Kidney glomerular epithelial cell (primary cell): ENCODE measurements at regions not wholly inside any gene's neighbourhood (a gene's known extent, or its start where the extent isn't known, plus 50 kb on each side); places are given as distances from the start of the nearest gene placed in this dataset.
"Not testable (repeated sequence)": the region's sequence is repeated elsewhere in the genome, so short reads cannot be mapped to it uniquely, and the experiment has no call there.

Source experiments
- DNase-seq: peaks from one replicate; lab custom pipeline; 2025; lab: John Stamatoyannopoulos, UW

DNA sequence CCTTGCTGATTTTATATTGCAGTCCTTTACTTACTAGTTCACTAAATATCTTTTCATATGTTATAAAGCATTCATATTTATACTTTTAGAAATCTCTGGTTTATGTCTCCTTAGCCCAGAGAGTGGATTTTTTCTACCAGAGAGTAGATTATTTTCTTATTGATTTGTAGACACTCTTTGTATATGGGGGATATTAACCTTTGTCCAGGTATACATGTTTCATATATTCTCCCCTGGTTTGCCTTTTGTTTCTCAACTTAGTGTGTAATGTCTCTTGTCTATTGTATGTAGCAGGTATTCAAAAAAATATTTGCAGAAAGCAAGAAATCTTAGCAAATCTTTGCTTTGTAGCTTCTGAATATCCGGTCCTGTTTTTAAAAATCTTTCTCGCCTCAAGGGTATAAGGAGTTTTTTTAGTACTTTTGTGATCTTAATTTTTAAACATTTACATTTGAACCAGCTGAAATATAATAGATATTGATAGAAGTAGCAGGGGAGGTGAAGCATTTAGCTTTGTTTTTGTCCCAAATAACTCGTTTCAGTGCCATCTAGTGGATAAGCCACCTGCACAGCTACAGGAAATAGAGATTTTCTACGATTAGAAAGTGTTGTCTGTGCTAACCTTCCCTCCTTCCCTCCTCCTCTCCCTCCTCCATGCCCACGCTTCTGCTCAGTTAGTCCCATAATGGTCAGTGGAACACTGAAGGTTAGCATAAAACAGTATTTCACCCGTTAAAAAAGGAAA, 97.0 kb downstream of the PHETA1 start:
- no peak for DNase-seq

DNA sequence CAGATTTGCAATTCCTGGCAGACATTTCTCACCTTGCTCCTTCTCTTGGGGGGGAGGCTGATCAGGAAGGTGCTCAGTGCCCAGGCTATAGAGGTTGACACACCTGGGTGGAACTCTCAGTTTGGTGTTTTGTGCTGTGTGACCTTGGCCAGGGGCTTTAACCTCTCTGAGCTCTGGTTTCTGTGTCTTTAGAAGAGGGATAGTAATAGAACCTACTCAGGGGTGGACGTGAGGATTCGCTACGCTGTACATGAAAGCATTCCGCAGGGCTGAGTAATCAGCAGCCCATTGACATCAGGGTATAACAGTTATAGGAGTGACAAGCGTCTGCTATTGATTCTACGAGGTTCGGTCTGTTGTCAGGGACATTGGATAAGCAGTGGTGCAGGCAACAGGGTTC, 98.1 kb downstream of the PHETA1 start:
- no peak for DNase-seq

DNA sequence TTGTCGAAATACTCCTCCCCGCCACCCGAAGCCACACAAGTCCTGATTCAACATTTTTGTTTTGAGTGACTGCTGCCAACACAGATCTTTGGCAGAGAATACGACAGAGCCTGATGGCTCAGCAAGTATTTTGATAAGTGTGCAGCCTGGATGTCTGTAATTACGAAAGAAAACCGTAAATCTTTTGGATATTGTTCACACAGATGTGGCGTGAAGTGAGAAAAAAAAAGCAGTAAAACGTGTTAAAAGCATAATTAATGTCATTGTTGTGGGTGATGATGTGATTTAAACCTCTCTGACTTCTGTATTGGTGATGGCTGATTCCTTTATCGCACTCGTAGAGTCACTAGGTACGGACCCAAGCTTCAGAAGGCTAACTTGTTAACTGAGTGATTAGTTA, 98.7 kb downstream of the PHETA1 start:
- DNase-seq = no peak

DNA sequence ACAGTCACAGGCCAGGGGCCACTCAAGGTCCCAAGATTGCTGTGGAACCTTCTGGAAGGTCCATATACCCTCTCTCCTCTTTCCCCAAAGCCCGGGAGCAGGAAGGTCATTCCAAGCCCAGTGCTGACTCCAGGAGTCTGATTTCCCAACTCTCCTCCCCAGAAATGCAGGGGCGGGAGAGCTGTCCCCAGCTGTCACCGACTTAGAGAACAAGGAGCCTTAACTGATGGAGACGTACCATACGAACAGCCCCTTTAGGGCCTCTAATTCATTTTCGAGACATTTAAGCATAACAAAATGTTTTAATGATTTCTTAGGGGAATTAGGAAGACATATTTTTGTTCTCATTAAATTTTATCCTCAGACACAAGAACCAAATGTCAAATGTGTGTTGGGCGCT, 99.2 kb downstream of the PHETA1 start:
- DNase-seq = no peak

DNA sequence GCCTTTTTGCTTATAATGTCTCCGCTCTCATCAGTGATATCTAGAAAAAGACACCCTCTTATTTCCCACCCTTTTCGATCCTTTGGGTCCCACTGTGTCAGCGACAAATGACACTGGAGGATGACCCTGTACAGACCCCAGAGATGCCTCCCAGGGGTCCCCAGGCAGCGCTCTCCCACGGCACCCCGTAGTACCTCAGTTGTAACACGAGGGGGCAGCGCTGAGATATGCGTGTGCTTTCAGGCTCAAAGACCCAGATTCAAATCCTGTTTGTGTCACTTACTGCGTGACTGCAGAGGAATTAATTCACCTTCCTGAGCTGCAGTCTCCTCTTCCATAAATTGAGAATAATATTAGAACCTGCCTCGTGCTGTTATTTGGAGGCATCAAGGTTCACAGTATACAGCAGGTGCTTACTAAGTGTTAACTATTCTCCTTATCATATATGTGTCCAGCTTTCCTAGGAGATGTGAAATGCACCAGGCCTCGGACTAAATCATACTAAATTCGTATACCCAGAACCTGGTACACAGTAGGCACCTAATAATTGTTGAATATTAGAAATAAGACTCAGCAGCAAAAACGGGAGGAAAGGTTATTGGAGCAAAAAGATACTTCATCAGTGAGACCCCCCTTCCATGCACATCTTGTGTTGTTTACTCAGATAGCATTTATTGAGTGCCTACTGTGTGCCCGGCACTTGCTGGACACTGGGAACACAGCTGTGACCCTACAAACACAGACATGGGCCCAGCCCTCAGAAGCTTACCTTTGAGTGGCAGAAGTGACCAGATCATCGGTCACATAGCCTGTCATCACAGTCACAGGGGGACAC, 99.9 kb downstream of the PHETA1 start:
- DNase-seq = no peak

DNA sequence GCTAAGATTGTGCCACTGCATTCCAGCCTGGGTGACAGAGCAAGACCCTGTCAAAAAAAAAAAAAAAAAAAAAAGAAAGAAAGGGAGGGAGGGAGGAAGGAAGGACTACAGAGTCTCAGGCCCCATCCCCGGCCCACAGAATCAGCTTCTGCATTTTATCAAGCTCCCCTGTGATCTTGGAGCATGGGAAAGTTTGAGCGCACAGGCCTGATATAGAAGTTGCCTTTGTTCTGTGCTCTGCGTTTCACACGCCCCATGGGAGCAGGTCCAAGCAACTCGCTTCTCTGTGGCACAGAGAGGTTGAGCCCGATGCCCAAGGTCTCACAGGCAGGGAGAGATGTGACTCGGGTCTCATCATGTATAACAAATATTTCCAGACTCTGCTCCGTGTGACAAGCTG, 101.8 kb downstream of the PHETA1 start:
- DNase-seq = no peak

DNA sequence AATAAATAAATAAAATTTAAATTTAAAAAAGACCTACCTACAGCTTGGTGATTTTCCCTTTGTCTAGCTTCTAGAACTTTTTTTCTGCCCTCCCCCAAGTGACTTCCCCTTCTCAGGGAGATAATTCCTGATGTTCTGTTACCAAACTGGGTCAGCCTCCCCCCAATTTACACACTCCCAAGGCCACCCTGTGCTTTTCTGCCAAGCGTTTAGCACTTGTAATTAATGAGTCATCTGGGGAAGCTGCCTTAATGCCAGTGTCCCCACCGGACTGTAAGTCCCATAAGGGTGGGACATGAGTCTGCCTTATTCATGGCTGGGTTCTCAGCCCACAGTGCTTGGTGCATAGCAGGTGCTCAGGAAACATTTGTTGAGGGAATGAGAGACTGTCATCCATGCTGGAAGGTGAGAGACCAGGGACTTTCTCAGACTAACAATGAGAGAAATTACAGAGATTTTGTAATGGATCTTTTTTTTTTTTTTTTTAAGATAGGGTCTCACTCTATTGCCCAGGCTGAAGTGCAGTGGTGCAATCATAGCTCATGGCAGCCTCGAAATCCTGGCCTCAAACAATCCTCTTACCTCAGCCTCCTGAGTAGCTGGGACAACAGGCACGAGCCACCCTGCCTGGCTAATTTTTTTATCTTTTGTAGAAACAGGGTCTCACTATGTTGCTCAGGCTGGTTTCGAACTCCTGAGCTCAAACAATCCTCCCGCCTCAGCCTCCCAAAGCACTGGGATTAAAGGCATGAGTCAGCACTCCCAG, 106.8 kb downstream of the PHETA1 start:
- no peak for DNase-seq

DNA sequence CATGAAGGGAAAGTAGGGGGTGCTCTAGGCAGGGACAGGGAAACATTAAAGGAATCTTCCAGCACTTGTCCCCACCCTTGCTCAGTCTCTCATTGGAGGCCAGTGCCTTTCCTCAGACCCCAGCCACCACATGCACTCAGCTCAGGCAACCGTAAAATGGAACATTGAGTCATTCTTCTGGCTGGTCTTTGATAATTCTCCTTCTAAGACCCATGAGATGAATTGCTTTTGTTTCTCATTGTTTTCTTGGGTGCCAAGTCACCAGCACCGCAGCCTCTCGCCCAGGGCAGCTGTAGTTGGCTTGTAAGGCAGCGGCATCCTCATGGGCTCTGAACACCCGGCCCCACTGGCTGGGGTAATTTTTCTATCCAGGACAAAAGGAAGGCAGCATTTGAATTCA, 108.2 kb downstream of the PHETA1 start:
- no peak for DNase-seq

DNA sequence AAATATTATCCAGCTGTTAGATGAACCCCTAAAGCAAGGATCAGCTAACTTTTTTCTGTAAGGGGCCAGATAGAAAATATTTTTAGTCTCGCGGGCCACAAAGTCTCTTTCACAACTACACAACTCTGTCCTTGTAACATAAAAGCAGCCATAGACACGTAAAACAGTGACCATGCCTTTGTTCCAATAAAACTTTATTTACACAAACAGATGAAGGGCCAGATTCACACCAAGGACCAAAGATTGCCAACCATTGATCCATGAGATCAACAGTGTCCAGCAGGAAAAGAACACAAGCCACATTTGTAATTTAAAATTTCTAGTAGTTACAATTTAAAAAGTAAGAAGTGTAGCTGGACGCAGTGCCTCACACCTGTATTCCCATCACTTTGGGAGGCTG, 109.7 kb downstream of the PHETA1 start:
- DNase-seq = no peak

DNA sequence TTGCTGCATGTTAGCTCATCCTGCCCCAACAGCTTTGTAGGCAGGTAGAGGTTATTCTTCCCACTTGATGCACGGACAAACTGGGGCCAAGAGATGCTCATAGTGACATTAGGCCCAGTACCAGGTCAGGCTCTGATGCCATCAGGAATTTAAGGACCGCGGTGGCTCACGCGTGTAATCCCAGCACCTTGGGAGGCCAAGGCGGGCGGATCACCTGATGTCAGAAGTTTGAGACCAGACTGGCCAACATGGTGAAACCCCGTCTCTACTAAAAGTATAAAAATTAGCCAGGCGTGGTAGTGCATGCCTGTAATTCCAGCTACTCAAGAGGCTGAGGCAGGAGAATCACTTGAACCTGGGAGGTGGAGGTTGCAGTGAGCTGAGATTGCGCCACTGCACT, 110.8 kb downstream of the PHETA1 start:
- not testable (repeated sequence) for DNase-seq

DNA sequence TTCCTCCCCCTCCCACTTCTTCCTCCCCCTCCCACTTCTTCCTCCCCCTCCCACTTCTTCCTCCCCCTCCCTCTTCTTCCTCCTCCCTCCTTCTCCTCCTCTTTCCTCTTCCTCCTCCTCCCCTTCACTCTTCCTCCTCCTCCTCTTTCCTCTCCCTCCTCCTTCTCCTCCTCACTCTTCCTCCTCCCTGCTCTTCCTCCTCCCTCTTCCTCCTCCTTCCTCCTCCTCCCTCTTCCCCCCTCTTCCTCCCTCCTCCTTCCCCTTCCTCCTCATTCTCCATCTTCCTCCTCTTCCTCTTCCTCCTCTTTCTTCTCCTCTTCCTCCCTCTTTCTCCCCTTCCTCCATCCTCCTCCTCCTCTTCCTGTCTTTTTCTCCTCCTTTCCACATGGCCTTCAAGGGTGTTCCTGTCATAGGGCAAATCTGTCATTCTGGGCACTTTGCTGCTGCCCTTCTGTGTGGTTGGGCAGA, 111.4 kb downstream of the PHETA1 start:
- DNase-seq = no peak

DNA sequence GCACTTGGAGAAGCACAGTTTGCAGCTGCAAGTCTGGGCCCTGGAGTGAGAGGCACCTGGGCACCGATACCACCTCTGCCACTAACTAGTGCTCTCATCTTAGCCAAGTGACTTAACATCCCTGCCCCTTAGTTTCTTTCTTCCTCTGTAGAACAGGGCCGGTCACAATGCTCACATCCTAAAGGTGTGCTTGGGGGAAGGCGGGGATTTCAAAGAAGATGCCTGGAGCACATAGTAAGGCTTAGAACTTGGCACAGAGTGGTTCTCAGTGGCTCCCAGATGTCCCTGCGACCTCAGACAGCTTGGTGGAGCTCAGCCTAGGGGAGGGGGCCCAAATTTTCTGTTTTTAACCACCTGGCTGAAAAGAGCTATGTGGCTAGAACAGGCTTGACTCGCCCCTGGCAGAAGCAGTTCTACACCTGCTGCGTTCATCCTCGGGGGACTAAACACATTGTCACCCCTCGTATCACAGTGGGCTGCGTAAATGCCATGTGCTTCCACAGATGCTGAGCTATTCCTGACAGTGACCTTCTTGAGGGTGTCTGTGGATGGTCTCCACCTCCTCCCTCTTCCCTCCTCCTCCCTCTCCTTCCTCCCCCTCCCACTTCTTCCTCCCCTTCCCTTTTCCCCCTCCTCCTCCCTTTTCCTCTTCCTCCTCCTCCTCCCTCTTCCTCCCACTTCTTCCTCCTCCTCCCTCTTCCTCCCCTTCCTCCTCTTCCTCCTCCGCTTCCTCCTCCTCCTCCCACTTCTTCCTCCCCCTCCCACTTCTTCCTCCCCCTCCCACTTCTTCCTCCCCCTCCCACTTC, 112.1 kb downstream of the PHETA1 start:
- DNase-seq = no peak

DNA sequence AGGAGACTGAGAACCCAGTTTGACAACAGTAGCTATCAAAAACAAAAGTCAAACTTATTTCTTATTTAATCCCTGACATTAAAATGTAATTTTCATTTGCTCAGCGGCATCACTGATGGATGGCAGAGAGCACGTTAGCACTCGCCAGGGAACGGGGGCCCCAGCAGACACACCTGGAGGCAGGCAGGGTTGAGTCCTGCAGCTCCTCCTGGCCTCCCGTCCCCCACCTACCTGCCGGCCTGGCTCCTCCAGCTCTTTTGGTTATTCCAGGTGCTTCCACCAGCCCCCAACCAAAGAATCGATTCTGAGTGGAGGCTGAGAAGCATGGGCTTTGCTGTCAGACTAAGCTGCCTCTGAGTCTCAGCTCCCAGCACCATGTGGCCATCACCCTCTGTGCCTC, 113.6 kb downstream of the PHETA1 start:
- DNase-seq = no peak

DNA sequence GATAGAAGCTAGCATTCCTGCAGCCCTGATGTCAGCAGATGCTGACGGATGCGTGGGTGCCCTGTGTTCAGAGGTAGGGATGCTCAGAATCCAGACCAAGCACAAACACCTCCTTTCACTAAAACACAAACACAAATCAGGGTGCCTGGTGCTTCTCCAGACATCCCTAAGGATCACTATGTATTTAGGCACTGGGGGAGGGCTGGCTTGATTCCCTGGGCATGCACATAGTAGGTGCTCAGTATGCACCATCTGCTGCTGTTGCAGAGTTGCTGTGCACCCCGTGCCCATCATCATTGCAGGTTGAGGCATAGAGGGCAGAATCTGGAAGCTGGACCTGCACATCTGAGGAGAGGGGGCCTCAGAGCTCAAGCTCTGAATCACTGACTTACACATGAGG, 114.8 kb downstream of the PHETA1 start:
- DNase-seq = no peak

DNA sequence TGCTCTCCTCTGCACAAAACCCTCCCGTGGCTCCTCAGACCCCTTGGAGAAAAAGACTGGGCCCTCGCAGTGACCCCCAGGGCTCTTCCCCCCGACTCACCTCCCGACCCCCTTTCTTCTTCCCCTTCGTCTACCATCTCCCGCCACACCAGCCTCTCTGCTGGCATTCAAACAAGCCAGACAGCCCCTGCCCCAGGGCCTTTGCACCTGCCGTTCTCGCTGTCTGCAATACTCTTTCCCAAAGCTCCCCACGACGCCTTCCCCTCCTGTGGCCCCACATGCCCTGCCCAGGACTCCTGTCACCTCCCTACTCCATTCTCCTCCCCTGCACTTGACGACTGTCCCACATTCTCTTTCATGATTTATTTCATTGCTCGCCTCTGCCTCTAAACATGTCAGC, 115.7 kb downstream of the PHETA1 start:
- no peak for DNase-seq

DNA sequence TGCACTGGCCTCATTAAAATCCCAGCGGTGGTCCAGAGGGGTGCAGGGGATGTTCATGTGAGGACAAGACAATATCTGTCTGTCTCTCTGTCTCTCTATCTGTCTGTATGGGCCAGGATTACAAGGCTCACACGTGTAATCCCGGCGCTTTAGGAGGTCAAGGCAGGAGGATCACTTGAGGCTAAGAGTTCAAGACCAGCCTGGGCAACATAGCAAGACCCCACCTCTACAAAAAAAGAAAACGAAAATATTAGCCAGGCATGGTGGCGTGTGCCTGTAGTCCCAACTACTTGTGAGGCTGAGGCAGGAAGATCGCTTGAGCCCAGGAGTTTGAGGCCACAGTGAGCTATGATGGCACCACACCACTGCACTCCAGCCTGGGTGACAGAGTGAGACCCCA, 117.1 kb downstream of the PHETA1 start:
- no peak for DNase-seq

DNA sequence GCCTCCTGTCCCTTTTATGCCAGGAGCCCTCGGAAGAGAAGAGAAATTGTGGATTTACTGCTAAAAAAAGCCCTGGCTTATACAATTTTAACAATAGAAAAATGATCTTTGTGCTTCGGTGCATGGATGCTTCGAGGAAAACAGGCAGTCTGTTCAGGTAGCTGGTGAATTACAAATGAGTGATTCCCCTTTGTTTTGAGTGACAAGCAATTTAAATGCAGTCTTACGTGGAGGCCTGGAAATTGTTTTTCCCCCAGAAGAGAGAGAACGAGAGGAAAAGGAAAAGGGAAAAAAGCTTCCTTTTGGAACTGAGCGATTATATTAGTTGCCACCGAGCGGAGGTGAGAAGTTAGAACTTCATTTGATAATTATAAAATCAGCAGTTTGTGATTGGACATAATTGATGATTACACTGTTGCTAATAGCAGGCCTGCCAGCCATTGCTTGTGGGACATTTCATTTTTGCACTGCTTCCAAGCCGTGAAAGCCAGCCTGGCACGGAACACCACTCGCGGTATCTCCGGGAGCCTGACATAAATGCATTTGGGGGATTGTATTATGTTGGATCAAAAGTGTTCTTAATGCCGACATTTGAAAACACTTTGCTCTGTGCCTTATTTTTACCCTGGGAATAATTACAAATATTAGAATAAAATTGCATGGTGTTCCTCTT, 117.7 kb downstream of the PHETA1 start:
- DNase-seq = no peak

DNA sequence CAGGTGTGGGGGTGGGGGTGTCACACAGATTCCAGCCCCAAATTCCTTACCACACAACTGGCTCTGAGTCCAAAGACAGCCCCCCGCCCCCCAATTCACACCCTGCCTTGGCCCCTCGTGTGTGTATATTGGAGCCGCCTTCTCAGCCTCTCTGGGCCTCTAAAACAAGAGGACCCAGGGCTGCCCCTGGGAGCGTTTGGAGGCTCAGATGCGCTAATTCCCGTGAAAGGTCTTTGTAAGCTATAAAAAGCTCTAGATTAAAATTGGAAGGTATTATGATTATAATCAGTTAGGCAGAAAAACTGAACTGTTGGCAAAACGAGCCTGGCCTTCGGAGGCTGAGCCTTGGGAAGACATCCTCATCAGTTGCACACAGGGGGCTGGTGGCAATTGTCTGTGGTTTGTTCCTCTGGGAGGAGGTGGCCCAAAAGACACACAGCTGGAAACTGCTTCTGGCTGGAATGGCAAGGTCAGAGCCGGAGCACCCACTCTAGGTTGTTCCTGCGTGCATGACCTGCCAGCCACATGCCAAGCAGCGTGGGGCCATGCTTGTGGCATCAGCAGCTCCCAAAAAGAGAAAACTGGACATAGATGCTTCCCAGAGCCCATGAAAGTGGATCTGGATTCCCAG, 118.5 kb downstream of the PHETA1 start:
- DNase-seq = no peak

DNA sequence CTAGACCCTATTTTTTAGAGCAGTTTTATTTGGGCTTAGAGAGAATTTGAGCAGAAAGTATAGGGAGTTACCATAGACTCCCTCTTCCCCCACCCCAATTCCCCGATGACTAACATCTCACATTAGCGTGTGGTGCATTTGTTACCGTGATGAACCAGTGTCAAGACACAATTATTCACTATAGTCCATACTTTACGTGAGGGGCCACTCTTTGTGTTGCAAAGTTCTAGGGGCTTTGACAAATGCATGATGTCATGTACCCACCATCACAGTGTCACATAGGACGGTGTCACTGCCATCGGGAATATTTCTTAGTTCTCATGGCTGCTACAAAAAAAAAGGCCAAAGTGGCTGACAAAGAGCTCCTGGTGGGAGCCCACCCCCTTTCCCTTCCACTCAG, 119.1 kb downstream of the PHETA1 start:
- no peak for DNase-seq

DNA sequence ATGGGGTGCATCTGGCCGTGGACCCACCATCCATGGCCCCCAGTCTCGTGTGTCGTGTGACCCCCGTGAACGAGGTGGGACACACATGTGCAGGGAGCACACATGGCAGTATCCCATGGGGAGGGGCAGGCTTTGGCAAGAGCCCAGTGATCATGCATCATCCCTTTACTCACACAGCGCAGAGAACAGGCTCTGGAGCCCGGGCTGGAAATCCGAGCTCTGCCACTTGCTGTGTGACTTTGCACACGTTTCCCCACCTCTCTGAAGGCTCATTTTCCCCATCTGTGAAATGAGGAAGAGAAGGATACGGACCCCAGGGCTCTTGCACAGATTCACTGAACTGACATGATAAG, 119.9 kb downstream of the PHETA1 start:
- DNase-seq = no peak
